A673 (cell line): ENCODE measurements at regions not wholly inside any gene's neighbourhood (a gene's known extent, or its start where the extent isn't known, plus 50 kb on each side); places are given as distances from the start of the nearest gene placed in this dataset.

Experiments used
- BruUV-seq: library from RNA; stranded (reverse); fragments of 400-500 nt; replicated peaks from 2 replicates; lab custom pipeline; 2021; lab: Mats Ljungman, UMichigan
- CTCF ChIA-PET: fragments of 300-600 bp; sonication (Branson Sonifier 250); formaldehyde crosslinking; loops from one replicate; lab custom pipeline; 2022; ENCODE audit warnings: antibody characterized with exemption; lab: Charles Lee
- POLR2A ChIA-PET: fragments of 300-600 bp; sonication (Branson Sonifier 250); formaldehyde crosslinking; loops from one replicate; lab custom pipeline; 2022; ENCODE audit warnings: antibody characterized with exemption; ENCODE audit not compliant: low non-redundant PET; lab: Charles Lee
- DNase-seq: peaks from one replicate; pipeline ENCODE4 v3.0.0-alpha.2; 2015; ENCODE audit warnings: low spot score
- H3K27ac ChIP-seq: fragments of 200-600 bp; sonication (generic); 2 replicates; pipeline ENCODE4 v1.5.1; 2016; ENCODE audit warnings: mixed run types, low read depth, mild to moderate bottlenecking, mixed read lengths, antibody characterized with exemption, low read length; ENCODE audit not compliant: poor library complexity, severe bottlenecking
- H3K27me3 ChIP-seq: fragments of 200-600 bp; sonication (generic); replicated peaks from 2 replicates; pipeline ENCODE4 v1.6.1; 2017; ENCODE audit warnings: mixed run types, low read depth, mild to moderate bottlenecking, mixed read lengths, antibody characterized with exemption, low read length; ENCODE audit not compliant: insufficient read depth, poor library complexity
- H3K36me3 ChIP-seq: fragments of 200-600 bp; sonication (generic); 2 replicates; pipeline ENCODE4 v1.6.1; 2016; ENCODE audit warnings: mixed run types, mild to moderate bottlenecking, mixed read lengths, antibody characterized with exemption, low read length; ENCODE audit not compliant: insufficient read depth, poor library complexity, severe bottlenecking
- H3K4me1 ChIP-seq: fragments of 200-600 bp; sonication (generic); 2 replicates; pipeline ENCODE4 v1.6.1; 2017; ENCODE audit warnings: mixed run types, mild to moderate bottlenecking, mixed read lengths, antibody characterized with exemption, low read length; ENCODE audit not compliant: insufficient read depth, poor library complexity, severe bottlenecking
- H3K4me3 ChIP-seq: fragments of 200-600 bp; sonication (generic); 2 replicates; pipeline ENCODE4 v1.5.1; 2016; ENCODE audit warnings: low read depth, mixed run types, mild to moderate bottlenecking, mixed read lengths, low read length; ENCODE audit not compliant: poor library complexity, severe bottlenecking
- H3K9me3 ChIP-seq: fragments of 200-600 bp; sonication (generic); 2 replicates; pipeline ENCODE4 v1.6.1; 2016; ENCODE audit warnings: mixed run types, low read depth, mild to moderate bottlenecking, mixed read lengths, antibody characterized with exemption, low read length; ENCODE audit not compliant: poor library complexity, severe bottlenecking
- CTCF ChIP-seq: fragments of 300-800, 200-600 bp; sonication (generic); conservative IDR thresholded peaks from 2 replicates; pipeline ENCODE4 v1.5.1; 2017; ENCODE audit warnings: low read depth, mild to moderate bottlenecking, antibody characterized with exemption, low read length, moderate library complexity, mixed read lengths
- EZH2 ChIP-seq: fragments of 200-600 bp; sonication (generic); IDR thresholded peaks from 2 replicates; pipeline ENCODE4 v1.6.1; 2017; ENCODE audit warnings: borderline replicate concordance, low read depth, mild to moderate bottlenecking, mixed read lengths, antibody characterized with exemption, low read length; ENCODE audit not compliant: poor library complexity, severe bottlenecking
- intact Hi-C: fragments of 100-400 bp; cut with micrococcal nuclease; formaldehyde crosslinking; loops from one replicate; pipeline ENCODE4 v1.10.0; 2022; ENCODE audit not compliant: unreplicated experiment

- CTCF ChIA-PET = no interaction called here
- intact Hi-C loops = no loop called here
- no TSS peak for BruUV-seq
Measured at GRCh38 chr12:72094490-72094889, 155.8 kb downstream of the TPH2 start.

GRCh38 chr12:72095025-72095424 lies 156.4 kb downstream of the TPH2 start:
- intact Hi-C loops = no loop called here

More at GRCh38 chr12:72094490-72094889, 155.8 kb downstream of the TPH2 start:
- POLR2A ChIA-PET = no interaction called here
- no peaks in the 10 kb centered on the region for H3K36me3 ChIP-seq
- H3K4me3 ChIP-seq = no peak overlapping the region
- DNase-seq = no peak
- peaks cover 8% of the 10 kb centered on the region for H3K9me3 ChIP-seq
- TF ChIP-seq EZH2 = no peak
- TF ChIP-seq CTCF = no peak
- no peaks in the 10 kb centered on the region for H3K4me1 ChIP-seq
- no peak overlapping the region for H3K27ac ChIP-seq
- no peaks in the 10 kb centered on the region for H3K27me3 ChIP-seq

GRCh38 chr12:72098622-72099021 lies 160.0 kb downstream of the TPH2 start:
- POLR2A ChIA-PET = no interaction called here
- no TSS peak for BruUV-seq
- Histone ChIP-seq H3K9me3 (peaks cover 4% of the 10 kb centered on the region), H3K36me3 (no peaks in the 10 kb centered on the region), H3K4me1 (no peaks in the 10 kb centered on the region), H3K27ac (no peak overlapping the region), H3K27me3 (no peaks in the 10 kb centered on the region), H3K4me3 (no peak overlapping the region)
- no peak for TF ChIP-seq CTCF
- no peak for TF ChIP-seq EZH2
- DNase-seq = no peak
- intact Hi-C loops = no loop called here
- CTCF ChIA-PET = no interaction called here

More at GRCh38 chr12:72095025-72095424, 156.4 kb downstream of the TPH2 start:
- H3K27me3 ChIP-seq = no peaks in the 10 kb centered on the region
- H3K36me3 ChIP-seq = no peaks in the 10 kb centered on the region
- ChIA-PET CTCF (no interaction called here), POLR2A (no interaction called here)
- no peaks in the 10 kb centered on the region for H3K4me1 ChIP-seq
- peaks cover 8% of the 10 kb centered on the region for H3K9me3 ChIP-seq
- no peak overlapping the region for H3K27ac ChIP-seq
- TF ChIP-seq EZH2 (no peak), CTCF (no peak)
- no TSS peak for BruUV-seq
- DNase-seq = no peak
- no peak overlapping the region for H3K4me3 ChIP-seq
